AG10803 (cell line): ENCODE measurements at regions not wholly inside any gene's neighbourhood (a gene's known extent, or its start where the extent isn't known, plus 50 kb on each side); places are given as distances from the start of the nearest gene placed in this dataset.

ENCODE experiments used
- DNase-seq: peaks from one replicate; pipeline ENCODE4 v3.0.0; 2010; ENCODE audit warnings: low read depth
- H3K4me3 ChIP-seq: 2 replicates; pipeline ENCODE4 v1.5.1; 2011; ENCODE audit warnings: mild to moderate bottlenecking, low read length, control low read depth
- CTCF ChIP-seq: conservative IDR thresholded peaks from 2 replicates; pipeline ENCODE4 v1.5.1; 2011; ENCODE audit warnings: mild to moderate bottlenecking, low read length, control low read depth, inconsistent platforms

DNA sequence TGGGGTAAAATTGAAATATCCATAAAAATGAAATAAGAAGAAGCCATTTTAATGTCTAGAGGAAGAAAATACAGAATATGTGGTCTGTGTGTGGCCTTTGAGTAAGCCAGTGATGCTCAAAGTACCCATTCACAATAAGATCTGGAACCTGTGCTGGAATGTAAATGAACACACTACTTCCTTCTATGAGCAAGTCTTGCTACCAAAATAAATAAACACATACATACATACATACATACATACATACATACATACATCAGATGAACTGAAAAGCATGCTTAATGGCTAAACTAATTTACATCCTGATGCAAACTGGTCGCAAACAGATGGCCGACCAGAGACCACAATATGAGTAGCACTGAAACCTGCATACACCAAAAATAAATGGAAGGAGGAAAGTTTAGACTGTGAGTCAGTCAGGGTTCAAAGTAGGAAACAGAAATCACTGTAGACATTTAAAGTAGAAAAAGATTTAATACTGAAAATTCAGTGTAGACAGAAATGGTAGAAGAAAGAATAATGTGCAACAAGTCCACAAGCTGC, 317.6 kb downstream of the CAAP1 start:
- H3K4me3 ChIP-seq: no peak overlapping the region
- no peak for TF ChIP-seq CTCF
- DNase-seq: no peak

GRCh38 chr9:26574256-26574655, 318.3 kb downstream of the CAAP1 start:
- H3K4me3 ChIP-seq: no peak overlapping the region
- TF ChIP-seq CTCF: no peak
- DNase-seq: no peak

- no peak overlapping the region for H3K4me3 ChIP-seq
- TF ChIP-seq CTCF: no peak
- DNase-seq: no peak
Observed at GRCh38 chr9:26567976-26568375, 324.6 kb downstream of the CAAP1 start.

GRCh38 chr9:26566141-26566540, 326.5 kb downstream of the CAAP1 start:
- TF ChIP-seq CTCF: no peak
- no peak for DNase-seq
- no peak overlapping the region for H3K4me3 ChIP-seq

DNA sequence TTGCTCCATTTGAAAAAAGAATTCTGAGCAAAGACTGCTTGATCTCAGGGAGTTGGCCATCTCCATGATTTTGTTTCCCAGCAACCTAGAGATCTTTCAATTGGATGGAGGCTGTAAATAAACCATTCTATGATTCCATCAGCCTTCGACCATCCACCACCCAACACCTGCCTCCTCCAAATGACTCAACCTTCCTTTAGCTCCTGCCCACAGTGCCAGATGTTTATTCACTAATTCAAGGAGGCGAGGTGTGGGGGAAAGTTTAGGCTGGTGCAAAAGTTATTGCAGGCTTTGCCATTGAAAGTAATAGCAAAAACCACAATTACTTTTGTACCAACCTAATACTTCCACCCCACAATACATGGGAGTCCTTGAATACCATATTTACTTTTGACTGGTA, 327.5 kb downstream of the CAAP1 start:
- TF ChIP-seq CTCF: no peak
- H3K4me3 ChIP-seq: no peak overlapping the region
- no peak for DNase-seq

DNA sequence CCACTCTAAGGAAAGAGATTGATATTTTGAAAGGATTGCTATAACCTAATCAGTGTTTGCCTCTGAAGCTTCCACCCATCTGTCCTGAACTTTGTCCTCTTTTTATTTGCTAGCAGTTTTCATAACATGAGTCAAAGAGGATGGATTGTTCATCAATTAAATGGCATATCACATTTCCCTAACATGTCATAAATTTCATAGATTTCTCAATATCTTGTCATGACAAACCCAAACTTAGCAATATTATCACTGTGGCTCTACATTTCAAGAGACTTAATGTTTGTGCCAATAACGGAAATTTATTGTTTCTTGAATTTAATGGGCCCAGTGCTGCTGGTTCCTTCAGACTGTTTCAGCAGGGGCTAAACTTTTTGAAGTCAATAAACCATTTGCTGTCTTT, 330.3 kb downstream of the CAAP1 start:
- no peak overlapping the region for H3K4me3 ChIP-seq
- DNase-seq: no peak

More for the DNA sequence above, 330.3 kb downstream of the CAAP1 start:
- no peak for TF ChIP-seq CTCF
